ENCODE measurements at regions not wholly inside any gene's neighbourhood (a gene's known extent, or its start where the extent isn't known, plus 50 kb on each side); places are given as distances from the start of the nearest gene placed in this dataset.
A peak's percentile ranks its signal among the peaks of the same experiment; 100 is the strongest.

- no peak for DNase-seq
Observed at GRCh38 chr6:56765494-56765893, 122.8 kb upstream of the DST start.

GRCh38 chr6:56764081-56764566, 121.4 kb upstream of the DST start:
- no peak for DNase-seq

GRCh38 chr6:56761651-56762050, 119.0 kb upstream of the DST start:
- no peak for DNase-seq

GRCh38 chr6:56760842-56761241, 118.2 kb upstream of the DST start:
- no peak for DNase-seq

GRCh38 chr6:56759521-56759920, 116.8 kb upstream of the DST start:
- peak; percentile 53 for DNase-seq

- DNase-seq: no peak
Observed at GRCh38 chr6:56758553-56758952, 115.9 kb upstream of the DST start.

- DNase-seq: no peak
Observed at GRCh38 chr6:56758120-56758519, 115.4 kb upstream of the DST start.

GRCh38 chr6:56757588-56757984, 114.9 kb upstream of the DST start:
- peak; percentile 61 for DNase-seq

GRCh38 chr6:56756791-56757587, 114.3 kb upstream of the DST start:
- no peak for DNase-seq

- peak; percentile 29 for DNase-seq
Observed at GRCh38 chr6:56756219-56756789, 113.6 kb upstream of the DST start.

GRCh38 chr6:56755040-56755439, 112.4 kb upstream of the DST start:
- no peak for DNase-seq

GRCh38 chr6:56753811-56754210, 111.1 kb upstream of the DST start:
- peak; percentile 36 for DNase-seq

GRCh38 chr6:56752534-56752933, 109.8 kb upstream of the DST start:
- DNase-seq: no peak

- no peak for DNase-seq
Observed at GRCh38 chr6:56752009-56752408, 109.3 kb upstream of the DST start.

GRCh38 chr6:56751604-56752003, 108.9 kb upstream of the DST start:
- DNase-seq: no peak

- no peak for DNase-seq
Observed at GRCh38 chr6:56750686-56751085, 108.0 kb upstream of the DST start.

GRCh38 chr6:56749632-56750151, 107.0 kb upstream of the DST start:
- peak; percentile 31 for DNase-seq

GRCh38 chr6:56746767-56747504, 104.2 kb upstream of the DST start:
- DNase-seq: no peak

- DNase-seq: no peak
Observed at GRCh38 chr6:56745971-56746370, 103.3 kb upstream of the DST start.

- no peak for DNase-seq
Observed at GRCh38 chr6:56745081-56745480, 102.4 kb upstream of the DST start.

GRCh38 chr6:56744528-56744927, 101.8 kb upstream of the DST start:
- DNase-seq: no peak

- peak; percentile 67 for DNase-seq
Observed at GRCh38 chr6:56742122-56742791, 99.6 kb upstream of the DST start.

GRCh38 chr6:56741472-56741871, 98.8 kb upstream of the DST start:
- DNase-seq: peak; percentile 23

Data from suppressor macrophage treated with lipopolysaccharide for 4 hours (primary cell).